HS-5 (cell line): ENCODE measurements at regions not wholly inside any gene's neighbourhood (a gene's known extent, or its start where the extent isn't known, plus 50 kb on each side); places are given as distances from the start of the nearest gene placed in this dataset.
"Not testable (repeated sequence)": the region's sequence is repeated elsewhere in the genome, so short reads cannot be mapped to it uniquely, and the experiment has no call there.

Experiments
- DNase-seq: peaks from one replicate; pipeline ENCODE4 v3.0.0-alpha.2; 2012; ENCODE audit warnings: low read depth

DNA sequence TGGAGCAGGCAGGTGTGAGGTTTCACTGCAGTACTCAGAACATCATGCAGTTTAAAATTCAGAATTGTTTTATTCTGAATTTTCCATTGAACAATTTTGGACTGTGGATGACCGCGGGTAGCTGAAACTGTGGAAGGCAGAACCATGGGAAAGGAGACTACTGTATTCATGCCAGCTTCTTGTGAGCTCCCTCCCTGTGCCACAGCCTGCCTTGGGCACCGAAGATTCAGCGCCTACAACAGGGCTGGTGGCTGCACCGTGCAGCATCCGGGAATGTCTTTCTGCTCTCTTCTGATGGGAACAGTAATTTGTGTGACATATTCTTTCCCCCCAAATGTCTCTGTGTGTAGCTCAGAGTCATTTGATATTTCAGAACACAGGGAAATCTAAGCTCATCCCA, 118.5 kb upstream of the NKX1-1 start:
- DNase-seq: no peak

DNA sequence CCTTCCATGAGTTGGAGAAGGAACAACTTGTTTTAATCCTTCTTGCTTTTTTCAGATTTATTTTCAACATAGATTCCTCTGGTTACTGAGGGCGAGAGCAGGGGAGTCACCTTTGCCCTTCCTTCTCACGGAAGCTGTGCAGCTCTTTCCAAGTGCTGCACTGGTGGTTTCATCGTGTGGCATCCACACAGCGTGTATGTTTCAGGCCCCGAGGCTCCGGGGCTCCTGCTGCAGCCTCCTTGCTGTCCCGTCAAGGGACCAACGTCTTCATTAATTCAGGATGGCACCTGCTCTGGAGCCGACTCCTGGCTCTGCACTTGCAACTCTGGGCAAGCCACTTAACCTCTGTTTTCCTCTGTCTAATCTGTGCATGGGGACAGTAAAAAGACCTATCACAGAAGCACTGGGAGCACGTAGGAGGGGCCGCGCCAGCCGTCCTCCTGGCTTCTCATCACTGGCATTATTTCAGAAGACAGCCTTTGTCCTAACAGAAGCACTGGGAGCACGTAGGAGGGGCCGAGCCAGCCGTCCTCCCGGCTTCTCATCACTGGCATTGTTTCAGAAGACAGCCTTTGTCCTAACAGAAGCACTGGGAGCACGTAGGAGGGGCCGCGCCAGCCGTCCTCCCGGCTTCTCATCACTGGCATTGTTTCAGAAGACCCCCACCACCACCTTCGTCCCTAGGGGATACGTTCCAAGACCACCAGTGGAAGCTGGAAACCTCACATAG, 117.8 kb upstream of the NKX1-1 start:
- DNase-seq: no peak

DNA sequence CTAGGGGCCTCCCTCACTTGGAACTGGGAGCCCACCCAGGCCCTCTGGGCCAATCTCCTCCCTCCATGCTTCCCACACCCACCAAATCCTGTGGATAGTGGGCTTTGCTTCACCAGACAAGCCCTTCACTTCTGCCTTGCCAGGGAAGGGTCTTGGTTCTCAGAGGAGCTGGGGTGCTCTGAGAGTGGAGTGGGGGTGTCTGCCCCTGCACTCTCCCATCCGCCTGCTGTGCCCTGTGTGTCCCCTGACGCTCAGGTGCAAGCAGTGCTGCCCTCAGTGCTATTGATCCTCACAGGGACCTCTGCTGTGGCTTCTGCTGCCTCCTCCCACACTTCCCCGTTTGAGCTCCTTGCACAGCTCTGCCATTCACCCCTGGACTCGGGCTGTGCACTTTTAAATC, 117.3 kb upstream of the NKX1-1 start:
- no peak for DNase-seq

DNA sequence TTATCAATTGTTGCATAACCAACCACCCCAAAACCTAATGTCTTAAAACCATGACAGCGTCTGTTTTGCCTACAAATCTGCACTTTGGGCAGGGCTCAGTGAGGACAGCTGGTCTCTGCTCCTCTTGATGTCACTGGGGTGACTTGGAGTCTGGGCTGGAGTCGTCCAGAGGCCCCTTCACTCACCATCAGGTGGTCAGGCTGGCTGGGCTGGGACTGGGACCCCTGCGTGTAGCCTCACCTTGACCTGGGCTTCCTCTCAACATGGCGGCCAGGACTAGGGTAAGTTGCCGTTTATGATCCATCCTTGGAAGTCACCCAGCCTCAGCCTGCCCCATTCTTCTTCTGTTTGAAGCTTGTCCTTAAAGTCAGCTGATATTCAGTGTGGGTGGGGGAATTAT, 116.8 kb upstream of the NKX1-1 start:
- no peak for DNase-seq

DNA sequence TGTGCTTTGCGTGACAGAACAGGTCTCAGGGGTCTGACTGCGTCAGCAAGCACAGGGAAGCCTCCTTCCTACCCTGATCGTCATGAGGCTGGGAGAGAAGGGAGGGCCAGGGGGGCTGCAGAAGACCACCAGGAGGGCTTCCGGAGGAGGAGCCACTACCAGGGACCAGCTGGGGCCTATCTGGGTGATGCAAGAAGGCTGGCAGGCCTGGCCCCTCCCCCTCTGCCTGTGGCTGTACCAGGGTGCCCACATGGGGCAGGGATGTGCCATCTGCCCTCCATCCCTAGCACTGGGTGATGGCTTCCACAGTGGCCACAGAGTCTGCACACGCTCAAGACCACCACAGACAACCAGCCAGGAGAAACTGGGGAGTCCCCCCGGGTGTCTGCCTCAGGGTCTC, 116.4 kb upstream of the NKX1-1 start:
- DNase-seq: no peak

DNA sequence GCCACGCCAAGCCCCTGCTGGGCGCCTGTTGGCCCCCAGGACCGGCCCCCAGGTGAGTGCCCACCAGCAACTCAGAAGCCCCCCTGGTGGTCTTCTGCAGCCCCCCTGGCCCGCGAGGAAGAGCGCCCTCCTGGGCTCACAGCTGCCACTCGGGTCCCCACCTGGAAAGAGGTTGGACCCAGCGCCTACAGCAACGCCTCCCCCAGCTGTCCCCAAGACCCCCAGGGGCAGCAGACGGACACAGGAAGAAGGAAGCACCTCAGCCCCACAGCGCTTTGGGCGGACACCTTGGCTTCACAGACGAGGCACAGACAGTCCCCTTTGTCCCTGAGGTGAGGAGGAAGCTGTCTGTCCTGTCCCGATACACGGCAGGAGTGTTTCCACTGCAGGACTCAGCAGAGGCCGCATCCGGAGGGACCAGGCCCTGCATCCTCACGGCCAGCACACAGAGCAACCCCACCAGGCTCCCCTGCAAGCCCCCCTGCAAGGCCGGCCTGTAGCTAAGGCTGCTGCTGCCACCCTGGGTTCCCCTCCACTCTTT, 115.6 kb upstream of the NKX1-1 start:
- DNase-seq: no peak

DNA sequence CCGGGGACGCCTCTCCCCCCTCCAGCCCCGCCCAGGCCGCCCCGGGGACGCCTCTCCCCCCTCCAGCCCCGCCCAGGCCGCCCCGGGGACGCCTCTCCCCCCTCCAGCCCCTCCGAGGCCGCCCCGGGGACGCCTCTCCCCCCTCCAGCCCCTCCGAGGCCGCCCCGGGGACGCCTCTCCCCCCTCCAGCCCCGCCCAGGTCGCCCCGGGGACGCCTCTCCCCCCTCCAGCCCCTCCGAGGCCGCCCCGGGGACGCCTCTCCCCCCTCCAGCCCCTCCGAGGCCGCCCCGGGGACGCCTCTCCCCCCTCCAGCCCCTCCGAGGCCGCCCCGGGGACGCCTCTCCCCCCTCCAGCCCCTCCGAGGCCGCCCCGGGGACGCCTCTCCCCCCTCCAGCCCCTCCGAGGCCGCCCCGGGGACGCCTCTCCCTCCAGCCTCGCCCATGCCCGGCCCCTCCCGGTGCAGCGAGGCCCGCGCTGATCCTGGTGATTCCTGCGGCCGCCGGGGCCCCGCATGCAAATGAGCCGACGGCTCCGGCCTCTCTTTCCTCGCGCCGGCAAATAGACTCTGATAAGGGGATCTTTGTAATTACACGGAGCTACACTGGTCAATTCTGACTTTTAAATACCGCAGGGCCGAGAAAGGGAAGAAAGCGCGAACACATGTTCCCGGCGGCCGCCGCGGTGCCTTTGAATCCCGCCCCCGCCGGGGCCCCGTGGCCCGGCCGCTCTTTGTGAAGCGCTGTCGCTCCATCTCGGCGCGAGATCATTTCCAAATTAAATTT, 114.7 kb upstream of the NKX1-1 start:
- DNase-seq: not testable (repeated sequence)

DNA sequence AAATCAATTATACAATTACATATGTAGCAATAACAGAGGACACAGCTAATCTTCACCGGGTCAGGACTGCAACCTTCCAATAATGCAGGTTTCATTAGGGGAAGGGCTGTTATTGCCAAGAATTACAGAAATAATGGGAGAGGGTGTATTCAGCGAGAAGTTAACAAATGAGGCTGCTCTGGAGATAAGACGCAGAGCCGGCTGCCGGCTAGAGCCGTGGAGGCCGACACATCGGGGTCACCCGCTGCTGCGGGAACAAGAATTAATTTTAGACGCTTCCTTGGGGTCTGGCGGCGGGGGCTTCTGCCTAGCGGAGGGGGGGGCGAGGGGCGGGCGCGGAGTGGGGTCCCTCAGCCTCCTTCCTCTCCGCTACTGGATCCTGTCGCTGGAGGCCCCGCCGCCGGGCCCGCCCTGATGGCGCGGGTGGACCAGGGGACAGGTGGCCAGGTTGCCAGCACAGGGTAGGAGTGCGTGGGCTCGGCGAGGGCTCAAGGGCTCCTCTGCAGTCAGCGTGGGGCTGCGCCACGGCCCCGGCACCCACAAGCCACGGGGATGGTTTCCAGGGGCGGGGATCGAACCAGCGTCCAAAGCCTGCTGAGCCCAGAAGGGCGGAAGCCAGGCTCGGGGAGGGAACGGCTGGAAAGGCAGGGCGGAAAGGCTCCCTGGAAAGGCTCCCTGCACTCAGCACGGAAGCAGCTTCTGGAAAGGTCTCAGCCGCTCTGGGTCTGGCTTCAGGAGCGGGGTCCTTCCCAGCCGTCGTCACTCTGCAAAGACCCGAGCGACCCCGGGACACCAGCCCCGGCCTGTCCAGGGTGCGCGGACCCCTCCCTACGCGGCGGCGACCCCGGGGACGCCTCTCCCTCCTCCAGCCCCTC, 113.8 kb upstream of the NKX1-1 start:
- no peak for DNase-seq

DNA sequence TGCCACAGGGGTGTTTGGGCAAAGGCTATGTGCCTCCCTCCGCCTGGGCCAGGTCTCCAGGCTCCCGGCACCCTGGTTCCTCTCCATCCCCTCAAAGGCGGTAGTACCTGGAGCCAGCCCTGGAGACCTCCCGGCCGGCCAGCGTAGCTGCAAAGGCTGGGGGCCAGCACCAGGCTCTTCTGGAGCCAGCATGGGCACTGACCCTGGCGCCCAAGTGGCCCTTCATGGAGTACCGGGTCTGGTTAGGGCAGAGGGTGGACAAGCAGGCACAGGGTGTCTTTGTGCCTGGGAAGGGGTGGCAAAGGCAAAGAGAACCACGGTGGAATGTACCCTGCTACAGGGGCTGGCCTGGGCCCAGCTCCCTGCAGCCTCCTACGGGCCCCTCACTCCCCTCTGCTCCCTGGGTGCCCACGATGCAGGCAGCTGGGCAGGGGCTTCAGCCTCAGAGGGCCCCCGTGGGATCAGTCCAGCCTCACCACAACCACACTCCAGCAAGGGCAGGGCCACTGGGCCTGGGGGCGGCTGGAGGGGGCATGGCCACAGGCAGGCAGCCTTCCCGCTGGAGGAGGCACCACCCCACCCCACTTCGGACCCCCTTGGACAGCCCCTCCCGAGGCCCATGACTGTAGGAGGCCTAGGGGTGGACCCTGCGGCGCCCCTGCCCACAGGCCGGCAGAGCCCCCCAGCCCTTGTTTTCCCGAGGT, 112.9 kb upstream of the NKX1-1 start:
- no peak for DNase-seq

DNA sequence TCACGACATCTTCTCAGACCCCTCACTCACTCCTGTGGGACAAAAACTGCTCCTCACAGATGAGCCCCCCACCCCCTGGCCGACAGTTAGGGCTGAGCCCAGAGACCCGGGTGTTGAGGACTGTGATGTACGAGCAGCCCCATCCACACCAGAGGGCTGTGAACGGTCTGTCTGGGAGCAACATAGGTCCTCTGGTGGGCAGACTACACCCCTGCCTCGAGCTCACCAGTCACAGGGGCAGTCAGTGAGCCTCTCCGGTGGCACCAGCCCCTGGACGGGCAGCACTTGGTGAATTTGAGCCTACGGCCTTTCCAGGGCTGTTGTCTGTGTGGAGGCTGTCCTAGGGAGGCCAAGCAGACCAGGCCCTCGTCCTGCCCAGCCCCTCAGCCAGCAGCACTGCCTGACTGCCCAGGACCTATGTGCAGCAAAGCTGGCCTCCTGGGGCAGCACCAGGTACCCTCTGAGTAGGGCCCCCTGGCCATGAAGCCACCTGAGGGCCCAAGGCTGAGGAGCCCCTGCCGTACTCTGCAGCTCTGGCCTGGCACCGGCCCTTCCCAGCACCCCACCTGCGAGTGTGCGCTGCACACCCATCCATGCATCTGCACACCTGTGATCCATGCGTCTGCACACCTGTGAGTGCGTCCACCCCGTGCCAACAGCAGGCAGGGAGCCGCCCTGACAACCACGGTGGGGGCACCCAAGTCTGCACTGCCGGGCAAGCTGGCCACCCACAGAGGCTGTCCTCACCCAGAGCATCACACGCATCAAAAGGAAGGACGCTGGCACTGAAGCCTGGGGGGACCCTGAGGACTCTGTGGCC, 111.6 kb upstream of the NKX1-1 start:
- DNase-seq: no peak

DNA sequence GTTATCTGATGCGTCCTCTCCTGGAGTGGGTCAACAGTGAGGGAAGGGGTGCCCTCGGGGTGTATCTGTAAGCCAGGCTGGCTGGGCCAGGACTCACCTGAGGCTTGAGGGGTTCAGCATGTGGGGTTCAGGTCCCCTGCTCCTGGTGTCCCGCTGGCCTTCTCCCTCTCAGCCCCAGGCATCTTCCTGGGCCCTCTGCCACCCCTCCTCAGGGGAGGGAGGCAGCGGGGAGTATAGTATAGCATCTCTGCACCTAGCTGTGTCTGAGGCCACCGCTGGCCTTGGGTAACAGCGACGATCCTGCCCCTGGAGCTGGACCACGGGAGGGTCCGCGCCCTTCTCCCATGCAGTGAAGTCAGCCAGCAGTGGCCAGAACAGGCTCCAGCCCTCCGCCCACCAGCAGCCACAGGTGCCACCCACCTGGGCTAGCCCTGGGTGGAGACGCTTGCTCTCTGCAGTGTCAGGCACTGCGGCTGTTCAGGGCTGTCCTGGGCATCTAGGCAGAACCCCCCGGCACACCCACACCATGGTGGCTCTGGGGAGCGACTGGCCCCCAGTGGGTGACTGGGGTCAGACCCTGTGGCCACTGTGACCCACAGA, 110.7 kb upstream of the NKX1-1 start:
- no peak for DNase-seq

DNA sequence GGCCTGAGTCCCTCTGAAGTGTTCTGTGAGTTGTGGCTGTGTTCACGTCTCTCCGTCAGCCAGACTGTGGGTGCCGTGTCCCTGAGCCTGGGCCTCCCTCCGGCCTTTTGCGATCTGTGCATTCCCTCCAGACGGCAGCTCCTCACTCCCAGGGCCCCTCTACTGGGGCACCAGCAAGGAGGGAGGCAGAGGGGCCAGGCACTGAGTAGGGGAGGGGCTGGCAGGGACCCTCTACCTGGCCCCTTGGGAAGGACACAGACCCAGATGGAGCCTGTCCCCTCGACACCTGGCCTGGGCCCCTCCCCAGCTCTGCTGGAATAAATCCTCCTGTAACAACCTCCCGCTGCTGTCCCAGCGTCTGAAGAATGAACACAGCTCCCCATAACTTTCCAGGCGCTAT, 110.0 kb upstream of the NKX1-1 start:
- no peak for DNase-seq

DNA sequence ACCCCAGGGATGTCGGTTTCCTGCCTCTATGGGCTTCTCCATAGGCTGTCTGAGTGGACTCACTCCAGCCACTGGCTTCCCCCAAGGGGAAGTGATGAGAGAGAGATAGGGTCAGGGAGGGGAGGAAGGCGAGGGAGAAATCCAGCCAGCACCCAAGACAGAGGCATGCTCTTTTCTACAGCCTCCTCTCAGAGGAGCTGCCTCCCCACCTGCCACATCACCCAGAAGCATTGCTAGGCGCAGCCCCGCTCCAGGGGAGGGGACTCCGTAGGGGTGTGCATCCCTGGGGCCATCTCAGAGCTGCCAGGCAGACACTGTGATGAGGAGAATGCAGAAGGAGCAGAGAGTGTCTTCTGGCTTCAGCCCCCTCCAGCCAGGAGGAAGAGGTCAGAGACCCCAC, 109.5 kb upstream of the NKX1-1 start:
- DNase-seq: no peak

DNA sequence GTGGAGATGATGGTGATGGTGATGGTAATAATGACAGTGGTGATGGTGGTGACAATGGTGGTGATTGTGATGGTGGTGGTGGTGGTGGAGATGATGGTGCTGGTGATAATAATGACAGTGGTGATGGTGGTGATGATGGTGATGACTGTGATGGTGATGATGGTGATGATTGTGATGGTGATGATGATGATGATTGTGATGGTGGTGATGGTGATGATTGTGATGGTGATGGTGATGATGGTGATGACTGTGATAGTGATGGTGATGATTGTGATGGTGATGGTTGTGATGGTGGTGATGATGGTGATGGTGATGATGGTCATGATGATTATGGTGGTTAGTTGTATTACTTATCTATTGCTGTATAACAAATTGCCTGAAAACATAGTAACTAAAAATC, 108.9 kb upstream of the NKX1-1 start:
- no peak for DNase-seq

DNA sequence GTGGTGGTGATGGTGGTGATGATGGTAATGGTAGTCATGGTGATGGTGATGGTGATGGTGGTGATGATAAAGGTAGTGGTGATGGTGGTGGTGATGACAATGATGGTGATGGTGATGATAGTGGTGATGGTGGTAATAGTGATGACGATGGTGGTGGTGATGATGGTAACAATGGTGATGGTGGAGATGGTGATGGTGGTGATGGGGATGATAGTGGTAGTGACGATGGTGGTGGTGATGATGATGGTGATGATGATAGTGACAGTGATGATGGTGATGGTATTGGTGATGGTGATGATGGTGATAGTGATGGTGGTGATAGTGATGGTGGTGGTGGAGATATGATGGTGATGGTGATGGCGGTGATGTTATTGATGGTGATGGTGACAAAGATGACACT, 108.4 kb upstream of the NKX1-1 start:
- no peak for DNase-seq

DNA sequence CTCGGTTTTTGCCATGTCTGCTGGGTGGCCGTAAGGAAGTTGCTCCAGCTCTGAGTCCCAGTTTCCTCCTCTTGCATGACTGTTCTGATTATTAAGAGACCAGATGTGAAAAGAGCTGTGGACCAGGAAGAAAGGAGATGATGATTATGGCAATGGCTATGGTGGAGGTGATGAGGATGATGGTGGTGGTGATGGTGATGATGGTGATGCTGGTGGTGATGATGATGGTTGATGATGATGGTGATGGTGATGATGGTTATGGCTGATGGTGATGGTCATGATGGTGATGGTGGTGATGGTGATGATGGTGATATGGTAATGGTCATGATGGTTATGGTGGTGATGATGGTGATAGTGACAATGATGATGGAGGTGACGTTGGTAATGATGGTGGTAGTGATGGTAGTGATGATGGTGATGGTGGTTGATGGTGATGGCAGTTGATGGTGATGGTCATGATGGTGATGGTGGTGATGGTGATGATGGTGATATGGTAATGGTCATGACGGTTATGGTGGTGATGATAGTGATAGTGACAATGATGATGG, 107.8 kb upstream of the NKX1-1 start:
- DNase-seq: no peak

DNA sequence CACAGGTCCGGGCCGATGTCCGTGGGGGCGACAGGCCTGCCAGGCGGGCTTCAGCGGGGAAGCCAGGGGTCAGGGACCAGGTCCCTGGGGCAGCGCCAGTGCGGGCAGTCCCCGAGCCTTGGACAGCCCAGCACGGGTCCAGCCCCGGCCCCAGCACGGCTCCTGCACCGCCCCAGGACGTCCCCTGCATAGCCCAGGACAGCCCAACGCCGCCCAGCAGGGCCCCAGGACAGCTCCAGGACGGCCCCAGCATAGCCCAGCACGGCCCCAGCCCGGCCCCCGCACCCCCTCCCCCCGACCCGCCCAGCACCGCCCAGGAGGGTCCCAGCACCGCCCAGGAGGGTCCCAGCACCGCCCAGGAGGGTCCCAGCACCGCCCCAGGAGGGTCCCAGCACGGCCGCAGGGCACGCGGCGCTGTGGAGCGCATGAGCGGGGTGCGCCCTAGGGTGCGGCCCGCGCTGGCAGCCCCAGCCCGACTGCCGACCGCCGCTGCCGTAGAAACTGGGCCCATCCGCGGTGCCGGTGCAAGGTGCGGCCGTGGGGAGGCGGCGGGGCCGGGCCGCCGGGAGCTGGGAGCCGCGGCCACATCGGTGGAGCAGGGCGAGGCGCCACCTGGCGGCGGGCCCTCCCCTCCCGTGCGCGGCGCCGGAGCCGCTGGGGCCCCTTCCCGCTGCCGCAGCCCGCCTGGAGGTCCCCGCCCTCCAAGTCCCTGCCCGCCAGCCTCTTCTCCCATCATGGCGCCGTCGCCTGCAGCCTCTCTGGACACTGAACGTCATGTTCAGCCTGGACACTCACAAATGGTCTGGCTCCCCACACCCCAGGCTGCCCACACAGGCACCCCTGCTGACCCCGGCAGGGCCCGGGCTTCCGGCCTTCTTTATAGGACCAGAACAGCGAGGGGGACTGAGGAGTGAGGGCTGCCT, 106.8 kb upstream of the NKX1-1 start:
- DNase-seq: no peak

DNA sequence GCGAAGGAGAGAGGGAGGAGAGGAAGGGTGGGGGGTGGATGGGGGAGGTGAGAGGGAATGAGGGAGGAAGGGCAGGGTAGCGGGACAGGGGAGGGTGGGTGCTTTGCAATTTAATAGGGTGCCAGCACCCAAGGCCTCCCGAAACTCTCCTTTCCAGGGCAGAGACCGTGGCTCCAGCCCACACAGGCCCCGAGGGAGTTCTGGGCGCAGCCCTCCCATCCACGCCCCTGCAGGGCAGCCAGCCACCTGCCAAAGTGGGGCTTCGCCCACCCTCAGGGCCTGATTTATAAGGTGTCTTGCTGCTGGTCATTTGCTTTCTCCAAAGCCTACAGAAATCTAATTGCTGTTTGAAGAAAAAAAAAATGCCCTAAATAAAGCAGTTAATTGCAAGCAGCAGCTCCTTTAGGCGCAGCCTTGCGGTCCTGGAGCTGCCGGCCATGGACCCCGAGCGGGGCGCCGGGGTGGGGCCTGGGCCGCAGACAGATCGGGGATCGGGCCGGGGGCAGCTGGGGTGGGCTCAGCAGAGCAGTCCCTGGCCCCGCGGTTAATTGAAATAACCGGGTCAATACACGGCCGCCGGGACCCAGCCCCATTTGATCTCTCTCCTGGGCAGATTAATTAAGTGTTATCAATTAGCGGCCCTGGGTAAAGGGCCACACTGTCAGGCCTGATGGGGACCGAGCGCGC, 106.0 kb upstream of the NKX1-1 start:
- DNase-seq: no peak
